ENCODE measurements at regions not wholly inside any gene's neighbourhood (a gene's known extent, or its start where the extent isn't known, plus 50 kb on each side); places are given as distances from the start of the nearest gene placed in this dataset.

DNA sequence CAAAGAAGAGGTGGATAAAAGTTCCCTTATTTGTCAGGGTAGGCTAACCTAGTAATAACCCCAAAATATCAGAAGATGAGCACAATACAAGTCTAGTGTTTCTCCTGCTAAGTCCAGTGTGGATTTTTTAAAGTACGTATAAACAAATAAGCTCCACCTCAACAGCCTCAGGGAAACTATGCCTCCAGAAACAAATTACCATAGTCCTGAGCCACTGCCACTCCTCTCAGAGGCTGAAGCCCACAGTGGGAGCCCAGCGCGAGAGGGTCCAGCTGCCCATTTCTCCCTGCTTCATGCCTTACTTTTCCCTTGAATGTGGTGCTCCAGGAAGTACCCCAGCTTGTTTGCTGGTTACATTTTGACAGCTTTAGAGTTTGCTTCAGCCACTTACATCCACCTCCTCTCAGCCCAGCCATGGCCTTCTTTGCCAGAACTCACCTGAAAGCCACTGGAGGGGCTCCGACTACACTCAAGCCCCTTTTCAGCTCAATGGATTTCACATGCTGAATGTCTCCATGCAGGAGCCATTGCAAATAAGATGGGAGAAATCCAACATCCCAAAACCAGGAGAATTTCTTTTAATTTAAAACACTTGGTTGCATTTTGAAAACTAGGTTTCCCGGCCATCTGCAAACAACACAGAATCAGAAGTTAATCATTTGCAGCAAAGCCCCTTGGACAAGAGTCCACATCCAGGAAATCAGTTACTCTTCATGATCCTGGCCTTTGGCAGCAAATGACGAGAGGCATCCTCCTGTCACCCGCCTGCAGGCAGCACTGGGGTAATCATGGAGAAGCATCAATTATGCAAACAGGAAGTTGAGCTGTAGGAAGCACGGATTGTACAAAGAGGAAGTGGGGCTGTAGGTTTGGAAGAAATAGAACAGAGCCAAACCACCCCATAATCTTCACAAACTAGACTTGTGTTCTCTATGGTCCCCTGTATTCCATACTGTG lies 138.1 kb downstream of the HERPUD2 start:
- no peak for ATAC-seq (replicated peaks in 1 of 4)
- no peak overlapping the region for H3K27ac ChIP-seq (ENCODE audit: low read length)
- H3K27me3 Mint-ChIP-seq, result peaks cover 7 to 15% of the 10 kb centered on the region in 2 donors
- no peaks in the 10 kb centered on the region for H3K9me3 ChIP-seq
- no peaks in the 10 kb centered on the region for H3K4me1 Mint-ChIP-seq
- no peak overlapping the region for H3K27ac Mint-ChIP-seq
- H3K4me3 Mint-ChIP-seq, result no peak overlapping the region
- H3K36me3 Mint-ChIP-seq, result no peaks in the 10 kb centered on the region
- no peaks in the 10 kb centered on the region for H3K4me1 ChIP-seq (ENCODE audit: control insufficient read depth in 1 of 2, extremely low read depth in 1 of 2, insufficient read depth in 2 of 2, low read length in 2 of 2)
- ChIA-PET CTCF (no interaction called here), POLR2A (no interaction called here)
- H3K9me3 Mint-ChIP-seq, result no peaks in the 10 kb centered on the region
- WGBS (ENCODE audit: insufficient coverage), result 86% methylated on average over 6 of the region's 8 CpGs
- no peak for DNase-seq
- H3K4me3 ChIP-seq (ENCODE audit: control insufficient read depth in 1 of 2, extremely low read depth in 1 of 2, low read length in 1 of 2), result no peak overlapping the region
- no peaks in the 10 kb centered on the region for H3K36me3 ChIP-seq (ENCODE audit: control insufficient read depth in 2 of 2, extremely low read depth in 1 of 2, insufficient read depth in 1 of 2, low read length in 1 of 2)
- peaks cover 0 to 14% of the 10 kb centered on the region in 2 experiments for H3K27me3 ChIP-seq (replicated peaks in 1 of 2; ENCODE audit: control insufficient read depth in 2 of 2, extremely low read depth in 1 of 2, insufficient read depth in 2 of 2, low read length in 1 of 2)

DNA sequence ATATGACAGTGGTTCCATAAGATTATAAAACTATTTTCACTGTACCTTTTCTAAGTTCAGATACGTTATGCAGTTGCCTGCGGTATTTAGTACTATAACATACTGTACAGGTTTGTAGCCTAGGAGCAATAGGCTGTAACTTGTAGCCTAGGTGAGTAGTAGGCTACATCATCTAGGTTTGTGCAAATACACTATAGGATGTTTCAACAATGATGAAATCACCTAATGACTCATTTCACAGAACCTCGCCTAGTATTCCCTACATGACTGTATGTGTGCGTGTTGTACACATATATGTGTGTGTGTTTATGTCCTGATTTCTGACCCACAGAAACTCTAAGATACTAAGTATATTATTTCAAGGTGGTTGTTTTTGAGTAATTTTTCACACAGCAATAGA lies 139.0 kb downstream of the HERPUD2 start:
- no CpG with 5 or more reads among the region's 4 CpGs for WGBS (ENCODE audit: insufficient coverage)
- CTCF ChIA-PET, result no interaction called here

DNA sequence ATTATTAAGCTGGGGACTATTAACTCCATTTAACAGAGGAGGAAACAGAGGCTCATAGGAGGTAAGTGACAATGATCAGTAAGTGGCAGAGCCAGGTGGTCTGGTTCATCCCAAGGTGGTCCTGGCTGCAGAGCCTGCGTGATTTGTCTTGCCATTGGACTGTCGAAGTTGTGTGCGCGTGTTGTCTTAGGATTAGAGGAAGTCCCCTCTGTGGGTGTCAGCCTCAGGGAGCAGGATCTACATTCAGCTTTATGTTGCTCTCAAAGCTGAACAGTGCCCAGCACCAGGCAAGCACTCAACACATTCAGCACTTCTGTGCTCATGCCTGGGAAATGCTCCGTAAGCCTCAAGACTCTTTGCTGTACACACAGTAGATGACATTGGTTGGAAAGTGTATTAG lies 139.5 kb downstream of the HERPUD2 start:
- Mint-ChIP-seq H3K36me3 (no peaks in the 10 kb centered on the region), H3K27me3 (peaks cover 4 to 8% of the 10 kb centered on the region in 2 donors), H3K4me1 (no peaks in the 10 kb centered on the region), H3K27ac (no peak overlapping the region), H3K4me3 (no peak overlapping the region), H3K9me3 (no peaks in the 10 kb centered on the region)
- no peak overlapping the region for H3K4me3 ChIP-seq (ENCODE audit: control insufficient read depth in 1 of 2, extremely low read depth in 1 of 2, low read length in 1 of 2)
- DNase-seq, result no peak
- H3K27me3 ChIP-seq (replicated peaks in 1 of 2; ENCODE audit: control insufficient read depth in 2 of 2, extremely low read depth in 1 of 2, insufficient read depth in 2 of 2, low read length in 1 of 2), result peaks cover 0 to 18% of the 10 kb centered on the region in 2 experiments
- 94% methylated on average over 4 of the region's 5 CpGs for WGBS (ENCODE audit: insufficient coverage)
- no peak for ATAC-seq (replicated peaks in 1 of 4)
- H3K27ac ChIP-seq (ENCODE audit: low read length), result no peak overlapping the region
- H3K36me3 ChIP-seq (ENCODE audit: control insufficient read depth in 2 of 2, extremely low read depth in 1 of 2, insufficient read depth in 1 of 2, low read length in 1 of 2), result no peaks in the 10 kb centered on the region
- no peaks in the 10 kb centered on the region for H3K4me1 ChIP-seq (ENCODE audit: control insufficient read depth in 1 of 2, extremely low read depth in 1 of 2, insufficient read depth in 2 of 2, low read length in 2 of 2)
- ChIA-PET POLR2A (no interaction called here), CTCF (no interaction called here)
- no peaks in the 10 kb centered on the region for H3K9me3 ChIP-seq

More for the DNA sequence above, 139.0 kb downstream of the HERPUD2 start:
- H3K27ac Mint-ChIP-seq, result no peak overlapping the region
- H3K4me3 ChIP-seq (ENCODE audit: control insufficient read depth in 1 of 2, extremely low read depth in 1 of 2, low read length in 1 of 2), result no peak overlapping the region
- no peaks in the 10 kb centered on the region for H3K36me3 Mint-ChIP-seq
- H3K27ac ChIP-seq (ENCODE audit: low read length), result no peak overlapping the region
- H3K27me3 ChIP-seq (replicated peaks in 1 of 2; ENCODE audit: control insufficient read depth in 2 of 2, extremely low read depth in 1 of 2, insufficient read depth in 2 of 2, low read length in 1 of 2), result peaks cover 0 to 16% of the 10 kb centered on the region in 2 experiments
- DNase-seq, result no peak
- peaks cover 4 to 12% of the 10 kb centered on the region in 2 donors for H3K27me3 Mint-ChIP-seq
- POLR2A ChIA-PET, result no interaction called here
- H3K9me3 ChIP-seq, result no peaks in the 10 kb centered on the region
- H3K9me3 Mint-ChIP-seq, result no peaks in the 10 kb centered on the region
- no peaks in the 10 kb centered on the region for H3K4me1 Mint-ChIP-seq
- no peaks in the 10 kb centered on the region for H3K4me1 ChIP-seq (ENCODE audit: control insufficient read depth in 1 of 2, extremely low read depth in 1 of 2, insufficient read depth in 2 of 2, low read length in 2 of 2)
- no peaks in the 10 kb centered on the region for H3K36me3 ChIP-seq (ENCODE audit: control insufficient read depth in 2 of 2, extremely low read depth in 1 of 2, insufficient read depth in 1 of 2, low read length in 1 of 2)
- no peak for ATAC-seq (replicated peaks in 1 of 4)
- no peak overlapping the region for H3K4me3 Mint-ChIP-seq

DNA sequence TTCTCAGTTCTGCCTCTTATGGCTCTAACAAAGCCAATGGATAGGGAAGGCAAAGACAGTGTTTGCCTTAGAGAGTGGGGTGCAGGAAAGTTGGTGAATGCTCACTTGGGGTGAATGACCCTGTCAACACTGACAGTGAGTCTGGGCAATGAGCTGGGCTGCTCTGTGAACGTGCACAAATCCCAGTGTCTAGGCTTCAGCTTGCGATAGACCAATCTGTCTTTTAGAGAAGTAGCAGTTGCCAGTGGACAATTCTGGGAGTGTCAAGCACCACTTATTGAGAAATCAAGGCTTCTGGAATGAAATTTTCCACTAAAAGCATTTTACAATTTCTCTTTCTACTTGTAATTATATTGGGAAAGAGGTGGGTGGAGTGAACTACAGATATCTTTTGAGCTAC lies 141.4 kb downstream of the HERPUD2 start:
- Mint-ChIP-seq H3K4me3 (no peak overlapping the region), H3K36me3 (no peaks in the 10 kb centered on the region), H3K4me1 (no peaks in the 10 kb centered on the region), H3K27me3 (peaks cover 4 to 6% of the 10 kb centered on the region in 2 donors), H3K27ac (no peak overlapping the region), H3K9me3 (no peaks in the 10 kb centered on the region)
- DNase-seq, result no peak
- CTCF ChIA-PET, result no interaction called here
- no peak for ATAC-seq (replicated peaks in 1 of 4)
- no peaks in the 10 kb centered on the region for H3K36me3 ChIP-seq (ENCODE audit: control insufficient read depth in 2 of 2, extremely low read depth in 1 of 2, insufficient read depth in 1 of 2, low read length in 1 of 2)
- WGBS (ENCODE audit: insufficient coverage), result 100% methylated on average over 1 of the region's 2 CpGs
- no peak overlapping the region for H3K4me3 ChIP-seq (ENCODE audit: control insufficient read depth in 1 of 2, extremely low read depth in 1 of 2, low read length in 1 of 2)
- H3K27me3 ChIP-seq (replicated peaks in 1 of 2; ENCODE audit: control insufficient read depth in 2 of 2, extremely low read depth in 1 of 2, insufficient read depth in 2 of 2, low read length in 1 of 2), result peaks cover 0 to 8% of the 10 kb centered on the region in 2 experiments
- no peaks in the 10 kb centered on the region for H3K9me3 ChIP-seq
- H3K4me1 ChIP-seq (ENCODE audit: control insufficient read depth in 1 of 2, extremely low read depth in 1 of 2, insufficient read depth in 2 of 2, low read length in 2 of 2), result no peaks in the 10 kb centered on the region
- H3K27ac ChIP-seq (ENCODE audit: low read length), result no peak overlapping the region
- POLR2A ChIA-PET, result no interaction called here

DNA sequence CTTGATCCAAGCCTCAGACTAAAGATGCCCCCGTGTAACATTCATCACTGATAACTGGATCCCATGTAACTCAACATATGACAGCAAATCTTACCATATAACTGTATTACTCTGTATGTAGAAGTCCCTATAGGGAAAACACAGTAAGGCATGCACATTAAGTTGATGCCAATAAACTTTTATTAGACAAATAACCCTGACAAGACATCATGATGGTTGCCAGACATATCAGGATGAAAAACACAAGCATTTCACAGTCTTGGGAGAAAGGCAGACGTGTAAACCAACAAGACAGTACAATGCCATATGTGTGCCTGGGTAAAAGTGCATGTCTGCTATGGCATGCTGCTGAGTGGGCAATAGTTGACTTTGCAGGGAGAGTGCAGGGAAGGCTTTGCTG lies 142.2 kb downstream of the HERPUD2 start:
- DNase-seq (no peak), ATAC-seq (replicated peaks in 1 of 4) (no peak)
- Mint-ChIP-seq H3K27ac (no peak overlapping the region), H3K36me3 (no peaks in the 10 kb centered on the region), H3K9me3 (no peaks in the 10 kb centered on the region), H3K27me3 (peaks cover 4 to 6% of the 10 kb centered on the region in 2 donors), H3K4me1 (no peaks in the 10 kb centered on the region), H3K4me3 (no peak overlapping the region)
- CTCF ChIA-PET, result no interaction called here
- POLR2A ChIA-PET, result no interaction called here
- H3K36me3 ChIP-seq (ENCODE audit: control insufficient read depth in 2 of 2, extremely low read depth in 1 of 2, insufficient read depth in 1 of 2, low read length in 1 of 2), result no peaks in the 10 kb centered on the region
- H3K27ac ChIP-seq (ENCODE audit: low read length), result no peak overlapping the region
- H3K4me3 ChIP-seq (ENCODE audit: control insufficient read depth in 1 of 2, extremely low read depth in 1 of 2, low read length in 1 of 2), result no peak overlapping the region
- no peaks in the 10 kb centered on the region for H3K4me1 ChIP-seq (ENCODE audit: control insufficient read depth in 1 of 2, extremely low read depth in 1 of 2, insufficient read depth in 2 of 2, low read length in 2 of 2)
- H3K27me3 ChIP-seq (replicated peaks in 1 of 2; ENCODE audit: control insufficient read depth in 2 of 2, extremely low read depth in 1 of 2, insufficient read depth in 2 of 2, low read length in 1 of 2), result peaks cover 0 to 8% of the 10 kb centered on the region in 2 experiments
- 25% methylated on average over 1 of the region's 2 CpGs for WGBS (ENCODE audit: insufficient coverage)
- H3K9me3 ChIP-seq, result no peaks in the 10 kb centered on the region

DNA sequence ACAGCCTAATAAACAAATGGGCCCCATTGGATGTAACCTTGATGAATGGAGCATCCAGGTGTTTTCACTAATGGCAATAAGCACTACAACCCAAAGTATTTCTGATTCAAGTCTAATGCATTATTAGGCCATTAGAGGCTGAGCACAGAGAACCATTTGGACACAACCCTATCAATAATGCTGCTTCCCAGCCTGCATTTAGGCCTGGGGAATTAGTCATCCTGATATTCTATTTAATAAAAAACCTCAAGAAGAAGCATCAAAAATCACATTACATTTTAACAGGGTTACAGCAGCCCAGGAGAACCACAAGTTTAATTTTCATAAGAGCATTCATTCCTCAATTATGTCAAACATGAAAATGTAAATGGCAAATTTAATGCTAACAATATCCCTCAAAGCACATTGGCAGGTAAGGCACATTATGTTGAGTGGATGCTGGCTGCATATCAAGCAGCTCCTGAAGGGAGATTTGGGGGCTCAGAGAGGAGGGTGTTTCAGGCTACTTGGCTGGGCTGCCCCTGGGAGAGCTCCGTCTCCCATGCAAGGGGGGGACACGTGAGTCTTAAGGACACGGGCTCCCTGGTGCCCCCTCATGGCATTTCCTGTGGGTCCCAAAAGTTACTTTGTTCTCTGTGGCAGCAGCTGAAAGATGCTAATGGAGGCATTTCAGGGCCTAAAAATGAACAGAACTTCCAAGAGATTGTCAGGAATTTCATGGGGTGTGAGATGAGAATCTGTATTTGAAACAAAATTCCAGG lies 143.4 kb downstream of the HERPUD2 start:
- H3K4me1 Mint-ChIP-seq, result no peaks in the 10 kb centered on the region
- H3K27me3 ChIP-seq (replicated peaks in 1 of 2; ENCODE audit: control insufficient read depth in 2 of 2, extremely low read depth in 1 of 2, insufficient read depth in 2 of 2, low read length in 1 of 2), result peaks cover 0 to 8% of the 10 kb centered on the region in 2 experiments
- H3K27ac ChIP-seq (ENCODE audit: low read length), result no peak overlapping the region
- H3K27me3 Mint-ChIP-seq, result peaks cover 6 to 10% of the 10 kb centered on the region in 2 donors
- H3K36me3 ChIP-seq (ENCODE audit: control insufficient read depth in 2 of 2, extremely low read depth in 1 of 2, insufficient read depth in 1 of 2, low read length in 1 of 2), result no peaks in the 10 kb centered on the region
- H3K9me3 ChIP-seq, result no peaks in the 10 kb centered on the region
- CTCF ChIA-PET, result no interaction called here
- POLR2A ChIA-PET, result no interaction called here
- no peak overlapping the region for H3K4me3 Mint-ChIP-seq
- no peaks in the 10 kb centered on the region for H3K4me1 ChIP-seq (ENCODE audit: control insufficient read depth in 1 of 2, extremely low read depth in 1 of 2, insufficient read depth in 2 of 2, low read length in 2 of 2)
- no peaks in the 10 kb centered on the region for H3K9me3 Mint-ChIP-seq
- 80% methylated on average over 1 of the region's 3 CpGs for WGBS (ENCODE audit: insufficient coverage)
- no peak overlapping the region for H3K4me3 ChIP-seq (ENCODE audit: control insufficient read depth in 1 of 2, extremely low read depth in 1 of 2, low read length in 1 of 2)
- DNase-seq, result no peak
- H3K36me3 Mint-ChIP-seq, result no peaks in the 10 kb centered on the region
- ATAC-seq (replicated peaks in 1 of 4), result no peak
- no peak overlapping the region for H3K27ac Mint-ChIP-seq

Measured in T-cell (primary cell).